ENCODE measurements at regions not wholly inside any gene's neighbourhood (a gene's known extent, or its start where the extent isn't known, plus 50 kb on each side); places are given as distances from the start of the nearest gene placed in this dataset.

DNA sequence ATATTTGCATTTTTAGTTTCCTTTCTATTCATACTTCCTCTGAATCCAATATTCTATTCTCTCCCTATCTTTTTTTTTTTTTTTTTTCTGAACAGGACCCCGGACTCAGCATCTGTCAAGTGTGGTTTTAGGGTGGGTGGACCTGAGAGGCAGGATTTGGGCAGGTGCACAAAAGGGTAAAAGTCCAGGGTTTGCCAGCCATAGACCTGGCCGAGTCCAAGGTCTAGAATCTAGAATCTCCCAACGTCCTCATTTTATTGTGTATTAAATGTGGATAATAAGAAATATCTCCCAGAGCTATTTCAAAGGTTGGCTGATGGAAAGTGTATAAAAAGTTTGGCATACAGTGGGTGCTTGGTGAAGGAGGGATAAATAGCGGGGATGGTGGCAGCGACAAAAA, 273.3 kb upstream of the MAF start:
- no peak for DNase-seq

DNA sequence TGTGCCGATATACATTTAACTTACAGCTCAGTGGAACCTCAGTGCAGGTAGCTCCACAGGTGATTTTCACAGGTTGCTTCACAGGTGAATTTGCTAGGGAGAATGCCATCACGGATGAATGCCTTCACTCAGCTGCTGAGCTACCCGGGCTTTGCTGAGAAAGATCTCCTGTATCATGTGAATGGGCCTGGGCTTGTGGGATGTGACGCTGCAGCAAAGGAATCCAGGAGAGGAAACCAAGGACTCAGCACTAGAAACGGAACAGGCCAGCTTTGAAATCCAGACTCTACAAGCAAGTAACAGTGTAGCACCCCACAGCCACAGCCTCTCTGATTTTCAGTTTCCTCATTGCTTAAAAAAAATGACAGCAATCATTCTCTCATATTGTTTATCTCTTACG, 271.4 kb upstream of the MAF start:
- DNase-seq = no peak

DNA sequence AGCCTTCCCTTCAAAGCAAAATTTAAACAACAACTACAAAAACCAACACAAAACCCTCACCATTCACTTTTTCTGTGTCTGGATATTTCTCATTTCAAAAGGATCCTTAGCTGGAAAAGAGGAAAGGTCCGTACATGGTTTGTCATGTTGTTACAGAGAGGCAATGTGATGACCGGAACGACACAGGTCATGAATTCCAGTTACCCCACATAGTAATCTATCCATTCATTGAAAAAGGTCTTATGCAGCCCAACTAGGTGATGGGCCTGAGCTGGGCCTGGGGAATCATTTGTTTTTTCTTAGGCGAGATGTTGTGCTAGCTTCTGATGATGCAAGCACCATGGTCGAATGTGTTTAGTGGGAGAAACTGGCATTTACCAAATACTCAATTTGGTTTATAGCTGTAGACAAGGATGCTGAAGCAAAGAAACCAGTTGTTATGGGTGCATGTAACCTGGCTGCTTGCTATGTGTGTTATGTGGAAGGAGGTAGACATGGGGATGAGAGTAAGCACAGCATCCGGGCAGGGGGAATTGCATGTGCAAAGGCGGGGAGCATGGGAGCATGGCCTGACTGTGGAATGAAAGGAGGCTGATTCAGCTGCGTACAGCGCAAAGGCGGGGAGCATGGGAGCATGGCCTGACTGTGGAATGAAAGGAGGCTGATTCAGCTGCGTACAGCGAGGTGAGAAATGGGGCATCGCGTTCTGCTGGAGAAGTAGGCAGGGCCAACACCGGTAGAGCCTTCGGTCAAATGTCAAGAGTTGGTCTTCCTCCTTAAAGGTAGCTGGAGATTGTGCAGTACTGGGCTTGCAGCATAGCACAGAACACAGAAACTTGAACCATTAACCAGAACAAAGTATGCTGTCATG, 269.7 kb upstream of the MAF start:
- no peak for DNase-seq

DNA sequence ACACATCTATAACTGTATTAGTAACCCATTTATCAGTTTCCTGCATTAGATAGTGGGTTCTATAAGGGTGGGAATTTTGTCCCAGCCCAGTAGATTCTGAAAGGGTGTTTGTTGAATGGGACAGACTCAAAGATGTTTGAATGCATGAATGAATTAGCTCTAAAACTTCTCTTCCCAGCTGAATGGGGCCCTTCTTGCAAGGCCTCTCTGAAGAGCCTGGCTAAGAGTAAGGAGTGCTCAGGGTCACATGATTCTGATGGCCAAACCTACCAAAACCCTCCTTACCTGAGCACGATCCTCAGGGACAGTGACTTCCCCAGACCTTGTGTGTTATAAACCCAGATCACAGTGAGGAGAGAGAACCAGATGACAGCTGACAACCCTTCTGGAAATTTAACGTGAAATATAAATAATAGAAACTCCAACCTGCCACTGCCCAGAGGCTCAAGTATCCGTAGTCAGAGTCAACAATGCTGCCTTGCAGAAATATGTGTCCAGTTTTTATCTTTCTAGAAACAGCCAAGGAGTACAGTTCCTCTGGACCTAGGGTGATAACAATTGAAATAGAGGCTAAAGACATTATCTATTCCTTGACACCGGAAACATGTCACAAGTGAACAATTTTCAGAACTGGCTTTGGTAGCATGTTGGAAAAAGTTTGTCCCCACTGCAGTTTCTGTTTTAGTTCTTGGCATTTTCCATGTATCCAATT, 268.9 kb upstream of the MAF start:
- DNase-seq = no peak

DNA sequence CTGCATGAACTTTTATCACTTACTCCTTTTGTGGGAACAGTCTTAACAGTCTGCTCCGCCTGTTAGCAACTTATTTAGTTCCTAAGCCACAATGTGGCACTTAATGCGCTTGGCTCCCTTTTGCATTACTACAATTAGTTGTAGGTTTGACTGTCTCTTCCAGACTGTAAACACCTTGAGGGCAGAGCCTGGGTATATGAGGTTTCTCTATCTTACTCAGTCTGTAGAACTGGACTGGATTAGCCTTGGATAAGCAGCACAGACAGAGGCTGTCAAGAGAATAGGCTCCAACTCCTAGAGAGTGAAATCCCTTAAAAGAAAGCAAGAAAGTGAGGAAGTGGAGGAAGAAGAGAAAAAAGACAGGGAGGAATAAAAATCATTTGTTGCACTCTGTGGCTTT, 268.3 kb upstream of the MAF start:
- no peak for DNase-seq

DNA sequence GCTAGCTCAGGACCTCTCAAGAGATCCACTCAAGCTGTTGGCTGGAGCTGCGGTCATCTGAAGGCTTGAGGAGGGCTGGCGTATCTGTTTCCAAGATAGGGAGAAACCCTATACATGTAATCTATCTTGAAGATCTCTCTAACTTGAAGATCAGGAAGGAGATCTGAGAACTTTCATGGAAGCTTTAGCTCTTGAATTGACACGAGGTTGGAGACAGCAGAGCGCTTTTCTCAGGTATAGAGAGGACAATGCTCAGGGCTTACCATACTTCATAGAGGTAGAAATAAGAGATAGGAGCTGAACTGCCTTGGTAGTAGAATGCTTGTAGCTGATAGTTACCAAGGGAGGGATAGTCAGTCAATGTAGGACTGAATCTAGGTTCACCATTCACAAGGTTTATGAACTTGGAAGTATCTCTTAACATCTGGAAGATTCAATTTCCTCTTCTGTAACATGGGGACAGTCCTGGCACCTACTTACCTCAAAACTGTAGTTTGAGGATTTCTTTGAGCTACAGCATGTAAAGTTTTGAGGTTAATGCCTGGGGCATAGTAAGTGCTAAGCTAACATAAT, 267.0 kb upstream of the MAF start:
- DNase-seq = no peak

DNA sequence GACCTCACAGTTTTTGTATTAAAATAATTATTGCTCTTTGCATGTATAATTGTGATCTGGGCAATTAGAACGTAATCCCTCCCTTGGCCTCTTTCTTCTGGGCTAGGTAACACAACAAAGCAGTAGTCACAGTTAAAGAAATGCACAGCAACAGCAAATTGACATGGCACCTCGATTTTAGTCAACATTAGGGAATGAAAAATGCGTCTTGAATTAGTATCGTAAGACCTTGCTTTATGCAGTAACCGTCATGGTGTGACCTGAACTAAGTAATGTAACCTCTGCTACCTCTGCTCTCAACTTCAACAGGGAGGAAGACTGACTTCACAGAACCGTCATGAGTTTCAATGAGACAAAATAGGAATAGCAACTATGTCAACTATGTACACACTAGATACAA, 265.4 kb upstream of the MAF start:
- DNase-seq = no peak

DNA sequence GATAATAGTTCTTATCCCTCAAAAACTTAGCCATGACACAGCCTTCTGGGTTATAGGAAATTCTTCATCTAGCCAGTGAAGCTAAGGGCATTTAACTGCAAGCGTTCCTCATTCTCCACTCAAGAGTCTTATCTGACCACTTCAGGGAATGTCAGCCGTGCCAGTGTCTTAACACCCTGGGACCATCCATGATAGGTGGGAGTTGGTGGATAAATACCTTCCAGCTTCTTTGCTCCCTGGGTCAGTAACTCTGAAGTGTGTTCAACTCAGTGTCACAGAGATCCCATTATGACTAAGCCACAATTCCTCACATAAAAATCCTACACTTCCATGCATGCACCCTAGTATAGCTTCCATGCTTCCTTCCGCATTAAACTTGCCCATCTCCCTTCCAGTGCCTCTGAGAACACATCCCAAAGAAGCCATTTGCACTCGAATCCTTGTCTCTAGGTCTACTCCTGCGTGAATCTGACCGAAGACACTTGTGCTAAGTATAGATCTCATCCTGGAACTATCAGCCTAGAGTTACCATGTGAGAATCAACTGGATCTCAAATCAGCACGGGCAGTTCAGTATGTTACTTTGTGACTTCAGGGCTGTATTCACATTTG, 264.3 kb upstream of the MAF start:
- no peak for DNase-seq

DNA sequence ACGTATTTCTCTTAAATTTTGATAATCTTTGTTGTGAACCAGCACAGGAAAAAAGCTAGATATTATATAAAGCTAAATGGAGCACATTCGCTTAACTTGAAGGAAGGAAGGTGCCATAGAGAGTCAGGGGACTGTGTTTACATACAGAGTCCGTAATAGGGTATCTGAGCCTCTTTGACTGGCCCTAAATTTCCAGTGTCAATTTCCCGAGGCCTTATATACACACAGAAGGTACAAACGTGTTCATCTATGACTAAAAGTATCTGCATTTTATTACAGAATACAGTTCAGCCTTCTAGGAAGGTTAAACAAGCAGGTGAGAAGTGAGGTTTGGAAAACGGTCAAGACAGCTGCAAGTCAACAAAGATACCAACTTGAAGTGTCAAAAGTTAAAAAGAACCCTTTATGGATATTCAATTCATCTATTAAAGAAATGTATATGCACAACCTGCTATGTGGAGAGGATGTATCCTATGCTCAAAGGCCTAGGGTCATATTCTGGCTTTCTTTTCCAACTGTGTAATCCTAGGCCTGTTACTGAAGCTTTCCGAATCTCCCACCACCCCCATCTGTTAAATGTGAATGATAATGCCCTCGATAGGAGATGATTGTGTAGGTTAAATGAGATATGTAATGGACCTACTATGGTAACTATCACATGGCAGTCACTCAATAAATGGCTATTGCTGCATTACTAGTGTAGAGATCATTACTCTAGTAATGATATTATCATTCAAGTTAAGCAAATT, 263.7 kb upstream of the MAF start:
- DNase-seq = no peak

DNA sequence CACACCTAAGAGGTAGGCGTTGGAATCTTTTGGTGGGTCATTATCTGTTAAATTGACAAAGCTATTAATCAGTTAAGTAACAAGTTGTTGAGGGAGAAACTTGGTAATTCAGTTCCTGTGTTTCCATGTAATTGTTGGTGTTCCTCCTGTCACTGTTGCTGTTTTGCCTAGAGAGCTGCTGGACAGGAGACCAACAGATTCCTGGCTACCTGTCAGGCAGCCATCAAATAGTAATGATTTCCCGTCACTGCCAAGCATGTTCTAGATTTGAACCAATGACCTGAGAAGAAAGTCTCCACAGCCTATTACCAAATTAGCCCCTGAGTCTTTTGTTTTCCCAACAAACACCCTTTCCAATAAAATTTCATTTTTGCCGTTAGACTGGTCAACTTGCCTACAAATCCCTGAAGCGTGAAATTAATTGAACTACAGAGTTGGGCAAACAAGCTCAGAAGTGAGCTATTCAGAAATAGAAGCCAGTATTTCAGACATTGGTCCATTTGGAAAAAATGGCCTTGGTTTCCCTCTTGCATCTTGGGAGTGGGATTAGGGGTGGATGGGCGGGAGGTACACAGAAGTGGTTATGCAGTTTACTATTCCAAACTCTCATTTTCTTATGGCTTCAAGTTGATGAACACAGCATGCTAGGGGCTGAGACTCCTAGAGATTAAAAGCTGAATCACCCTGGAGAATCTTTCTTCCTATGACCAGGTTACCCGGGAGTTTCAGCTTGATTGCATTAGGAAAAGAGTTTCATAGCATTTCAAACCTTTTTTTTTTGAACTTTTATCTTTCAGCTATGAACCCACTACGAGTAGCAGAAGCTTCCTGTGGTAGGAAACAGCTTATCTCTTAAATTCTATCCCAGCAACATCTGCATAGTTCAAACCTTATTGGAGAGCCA, 262.8 kb upstream of the MAF start:
- DNase-seq = no peak

DNA sequence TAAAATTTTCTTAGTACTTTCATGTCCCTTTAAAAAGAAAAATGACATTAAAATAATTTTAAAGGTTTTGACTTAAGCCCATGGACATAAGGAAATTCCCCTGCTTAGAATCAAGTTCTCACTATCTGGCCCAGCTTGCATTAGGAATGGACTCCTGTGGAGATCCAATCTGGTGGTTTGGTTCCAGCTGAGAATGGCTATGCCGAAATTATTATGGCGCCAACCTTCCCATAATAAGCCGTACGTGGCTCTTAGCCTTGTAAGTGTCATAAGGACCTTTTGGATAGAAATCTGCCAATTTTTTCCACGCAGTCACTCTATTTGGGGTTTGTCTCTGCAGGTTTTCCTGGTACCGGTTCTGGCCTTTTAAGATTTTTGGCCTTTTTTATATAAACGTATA, 262.1 kb upstream of the MAF start:
- no peak for DNase-seq

DNA sequence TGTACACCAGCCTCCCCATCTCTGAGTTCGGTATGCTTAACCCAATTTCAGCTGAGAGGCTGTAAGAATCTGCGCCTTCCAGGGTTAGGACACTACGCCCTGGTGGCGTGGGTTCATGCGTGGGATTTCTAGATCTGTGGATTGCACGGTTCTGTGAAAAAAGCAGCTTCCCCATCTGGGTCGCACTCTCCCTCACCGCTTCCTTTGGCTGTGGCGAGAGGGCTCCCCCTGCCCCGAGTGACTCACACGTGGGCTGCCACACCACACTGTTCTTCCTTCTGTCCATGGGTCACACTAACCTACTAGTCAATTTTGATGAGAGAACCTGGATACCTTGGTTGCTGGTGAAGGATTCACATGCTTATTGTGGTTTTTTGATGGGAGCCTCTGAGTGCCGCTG, 256.0 kb upstream of the MAF start:
- no peak for DNase-seq

DNA sequence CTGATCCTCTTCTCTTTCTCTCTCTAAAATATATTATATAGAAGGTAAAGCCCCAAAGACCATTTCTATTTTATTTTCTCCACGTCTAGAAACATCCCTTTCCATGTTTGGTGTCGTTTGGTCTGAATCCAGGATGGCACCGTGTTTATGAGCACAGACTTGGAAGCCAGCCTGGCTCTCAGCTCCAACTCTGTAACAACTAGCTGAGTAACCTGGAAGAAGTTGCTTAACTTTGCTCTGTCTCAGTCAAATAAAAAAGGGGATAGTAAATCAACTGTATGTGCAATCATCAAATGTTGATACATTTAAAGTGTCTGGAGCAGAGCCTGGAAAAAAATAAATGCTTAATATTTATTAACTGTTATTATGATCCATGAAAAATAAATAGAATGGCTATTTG, 249.8 kb upstream of the MAF start:
- no peak for DNase-seq

DNA sequence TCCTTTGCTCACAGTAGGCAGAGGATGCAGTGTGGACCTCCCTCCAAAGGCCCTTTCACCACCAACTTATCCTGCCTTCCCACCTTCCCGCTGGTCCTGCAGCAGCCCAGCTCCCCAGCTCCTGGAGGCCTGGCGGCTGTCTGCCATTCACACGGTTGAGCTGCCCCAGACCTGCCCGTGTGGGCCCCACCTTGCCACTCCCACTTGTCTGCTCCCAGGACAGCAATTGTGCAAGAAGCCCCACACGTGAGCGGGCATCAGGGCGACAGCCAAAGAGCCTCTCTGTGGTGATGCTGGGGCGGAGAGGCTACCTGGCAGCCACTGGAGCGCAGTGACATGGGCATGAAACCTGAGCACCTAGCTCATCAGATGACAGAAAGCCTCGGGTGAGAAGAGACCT, 248.6 kb upstream of the MAF start:
- DNase-seq = no peak

DNA sequence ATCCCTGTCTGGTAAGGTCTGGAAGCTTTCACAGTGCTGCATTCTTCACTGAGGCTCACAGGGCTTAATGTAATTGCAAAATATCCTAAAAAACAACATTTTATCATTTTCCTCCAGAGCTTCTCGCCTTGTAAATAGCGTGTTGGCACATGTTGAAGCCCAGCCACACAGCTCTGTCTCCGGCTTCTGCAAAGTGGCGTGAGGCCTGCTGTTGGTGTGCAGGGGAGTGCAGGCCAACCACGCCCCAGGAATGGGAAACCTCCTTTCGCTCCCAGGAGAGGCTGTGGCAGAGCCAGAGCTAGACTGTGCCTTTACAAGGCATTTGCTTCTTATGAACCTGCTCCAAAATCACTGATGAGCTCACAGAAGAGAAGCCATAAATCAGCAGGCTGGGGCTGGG, 248.2 kb upstream of the MAF start:
- DNase-seq = no peak

DNA sequence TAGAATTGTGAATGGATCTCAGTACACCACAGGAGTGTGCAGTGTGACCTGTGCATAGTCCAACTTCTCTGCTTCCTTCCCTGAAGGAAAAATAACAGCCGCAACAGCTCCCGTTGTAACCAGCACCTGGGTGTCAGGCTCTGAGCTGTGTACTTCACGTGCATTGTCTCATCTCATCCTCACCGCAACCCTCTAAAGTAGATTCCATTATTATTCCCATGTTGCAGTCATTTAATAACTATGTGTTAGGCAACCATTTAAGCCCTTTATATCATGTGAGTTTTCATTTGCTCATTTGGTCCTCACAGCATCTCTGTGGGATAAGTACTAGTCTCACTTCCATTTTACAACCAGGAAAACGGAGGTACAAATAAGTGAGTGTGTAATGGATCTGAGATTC, 247.0 kb upstream of the MAF start:
- no peak for DNase-seq

DNA sequence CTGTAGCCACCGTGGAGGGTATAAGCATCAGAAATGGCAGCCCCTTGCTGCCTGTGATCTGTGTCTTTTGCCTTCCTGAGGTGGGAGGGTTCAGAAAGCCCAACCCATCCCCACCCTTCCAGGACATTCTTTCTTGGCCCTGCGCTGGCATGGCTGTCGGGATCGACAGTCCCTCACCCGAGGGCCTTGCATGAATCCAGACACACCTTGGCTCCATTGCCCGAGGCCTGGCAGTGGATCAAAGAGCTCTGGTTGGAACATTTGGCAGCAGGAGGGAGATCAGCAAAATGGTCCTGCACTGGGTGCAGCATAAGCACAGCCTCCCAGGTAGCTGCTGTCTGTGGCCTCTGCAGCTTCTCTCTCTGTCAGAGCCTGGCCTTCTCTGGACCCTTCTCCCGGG, 246.6 kb upstream of the MAF start:
- no peak for DNase-seq

DNA sequence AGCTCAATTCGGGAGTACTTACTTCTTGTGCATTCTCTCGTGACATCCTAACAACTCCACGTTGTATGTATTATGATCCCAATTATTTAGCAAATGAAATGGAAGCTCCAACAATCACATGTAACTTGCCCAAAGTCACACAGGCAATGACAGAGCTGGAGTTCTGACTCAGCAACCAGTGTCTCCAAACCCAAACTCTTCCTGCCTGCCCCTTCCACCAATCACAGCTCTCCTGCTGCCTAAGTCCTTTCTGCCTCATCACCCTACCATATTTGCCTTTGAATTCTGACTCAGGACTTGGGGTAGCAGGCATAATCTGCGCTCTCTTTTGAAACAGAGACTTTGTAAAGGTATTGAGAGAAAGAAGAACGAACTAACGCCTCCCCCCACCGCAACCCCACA, 245.2 kb upstream of the MAF start:
- DNase-seq = no peak

DNA sequence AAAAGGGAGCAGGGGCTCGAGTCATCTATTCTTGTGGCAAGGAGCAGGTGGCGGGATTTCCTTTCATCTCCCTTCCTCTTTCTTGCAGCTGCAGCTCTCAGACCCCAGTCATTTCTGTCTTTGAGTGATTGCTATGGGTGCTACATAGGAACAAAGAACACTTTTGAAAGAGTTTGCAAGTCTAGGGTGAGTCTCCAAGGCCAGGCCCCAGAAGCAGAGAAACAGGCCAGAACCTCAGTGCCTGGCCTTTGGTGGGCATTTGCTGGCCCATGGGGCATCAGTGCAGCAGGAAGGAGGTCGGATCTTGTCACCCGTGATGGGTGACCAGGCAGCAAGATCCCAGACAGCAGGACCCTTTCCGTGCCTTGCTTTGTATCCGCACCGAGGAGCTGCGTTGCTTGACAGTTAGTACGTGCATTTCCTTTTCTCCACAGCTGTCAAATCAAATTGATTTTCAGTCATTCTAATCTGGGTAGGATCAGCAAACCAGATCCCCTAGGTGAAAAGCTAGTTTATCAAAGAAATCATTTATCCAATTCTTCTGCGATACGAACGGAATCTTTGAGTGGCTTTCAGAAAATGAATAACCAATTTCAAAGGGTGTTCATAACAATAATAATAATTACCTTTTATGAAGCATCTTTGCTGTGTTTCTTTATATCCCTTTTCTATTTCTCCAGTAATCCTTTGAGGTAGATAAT, 244.6 kb upstream of the MAF start:
- no peak for DNase-seq

DNA sequence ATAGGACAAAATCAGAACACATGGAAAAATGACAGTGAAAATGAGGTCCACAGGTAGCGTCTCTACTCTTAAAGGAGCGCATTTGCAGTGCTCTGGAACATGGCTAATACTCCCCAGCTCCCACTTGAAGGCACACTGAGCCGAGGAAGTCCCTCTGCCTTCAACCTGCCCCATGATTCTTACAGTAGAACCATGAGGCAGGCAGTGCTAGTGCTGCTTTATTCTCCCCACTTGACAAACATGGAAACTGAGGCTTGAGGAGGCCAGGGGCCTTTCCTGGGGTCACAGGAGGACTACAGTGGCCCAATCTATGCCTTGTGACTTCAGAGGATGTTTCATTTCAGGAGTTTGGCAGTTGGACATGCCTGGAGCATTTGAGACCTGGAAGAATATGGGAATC, 244.1 kb upstream of the MAF start:
- DNase-seq = no peak

DNA sequence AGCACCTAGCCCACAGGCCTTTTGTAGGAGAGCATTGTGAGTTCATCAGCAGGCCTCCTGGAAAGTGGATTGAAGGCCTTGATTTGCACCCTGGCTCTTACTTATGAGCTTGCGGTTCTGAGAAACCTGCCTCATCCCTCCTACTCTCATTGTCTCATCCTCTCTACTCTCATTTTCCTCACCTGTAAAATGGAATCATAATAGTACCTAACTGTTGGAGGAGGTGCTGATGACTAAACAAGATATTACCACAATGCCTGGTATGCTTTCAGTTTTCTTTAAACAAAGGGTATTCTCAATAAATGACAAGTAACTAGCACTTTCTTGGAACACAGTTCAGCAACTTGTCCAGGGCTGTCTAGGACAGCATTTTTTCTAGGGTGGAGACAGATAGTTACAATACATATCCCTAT, 243.1 kb upstream of the MAF start:
- DNase-seq = no peak

Data from AML-193 (cell line).